ENCODE measurements at regions not wholly inside any gene's neighbourhood (a gene's known extent, or its start where the extent isn't known, plus 50 kb on each side); places are given as distances from the start of the nearest gene placed in this dataset.

DNA sequence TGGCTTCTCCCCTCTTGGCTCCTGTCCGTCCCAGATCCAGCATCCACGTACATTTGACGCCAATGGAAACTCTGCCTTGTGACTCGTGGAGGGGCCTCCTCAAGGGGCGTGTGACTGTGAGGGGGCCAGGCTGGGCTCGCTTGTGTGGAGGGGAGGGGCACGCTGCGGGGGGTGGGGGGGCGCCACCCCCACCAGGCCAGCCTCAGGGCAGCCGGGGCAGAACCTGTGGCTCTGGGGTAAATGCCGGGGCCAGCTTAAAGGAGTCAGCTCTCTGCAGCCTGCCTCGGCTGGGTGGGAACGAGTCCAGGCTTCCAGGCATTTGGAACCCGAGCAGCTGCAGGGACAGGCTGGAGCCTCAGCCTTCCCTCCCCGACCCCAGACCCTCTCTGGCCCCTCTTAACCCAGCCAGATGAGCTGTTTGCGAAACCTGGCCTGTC, 94.1 kb downstream of the SIK1 start:
- DNase-seq (ENCODE audit: low spot score): no peak

DNA sequence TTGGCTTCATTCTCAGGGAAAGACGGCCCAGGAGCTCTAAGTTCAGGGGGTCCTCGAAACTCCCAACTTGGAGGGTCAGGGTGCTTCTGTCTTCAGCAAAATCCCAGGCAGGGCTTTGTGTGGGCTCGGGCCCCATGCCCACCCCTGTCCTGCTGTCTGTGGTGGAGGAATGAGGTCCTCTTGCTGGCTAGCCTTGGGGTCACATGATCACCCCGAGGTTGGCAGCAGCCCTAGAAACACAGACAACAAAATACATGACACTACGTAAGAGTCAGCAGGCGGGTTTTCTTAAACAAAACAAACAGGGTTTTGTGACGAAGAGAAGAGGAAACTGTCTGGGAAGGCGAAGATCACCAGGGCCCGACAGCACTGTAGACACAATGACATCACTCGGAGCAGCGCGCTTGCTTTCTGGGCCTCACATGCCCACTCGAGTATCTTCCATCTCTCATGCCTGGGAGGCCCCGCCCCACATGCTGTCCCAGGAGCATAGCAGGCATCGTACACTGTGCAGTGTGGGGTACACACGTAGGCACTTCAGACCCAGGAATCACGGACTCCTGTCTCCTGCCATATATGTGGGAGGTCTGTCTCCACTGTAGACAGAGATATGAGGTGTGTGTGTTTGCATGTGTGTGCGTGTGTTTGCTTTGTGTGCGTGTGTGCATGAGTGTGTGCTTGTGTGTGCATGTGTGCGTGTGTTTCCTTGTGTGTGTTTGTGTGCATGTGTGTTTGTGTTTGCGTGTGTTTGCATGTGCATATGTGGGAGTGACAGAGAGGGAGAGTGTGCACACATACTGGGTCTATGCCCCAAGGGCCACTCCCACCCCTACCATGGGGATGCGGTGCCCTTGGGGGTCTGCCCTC, 94.7 kb downstream of the SIK1 start:
- peak; percentile 94 for DNase-seq (ENCODE audit: low spot score)

DNA sequence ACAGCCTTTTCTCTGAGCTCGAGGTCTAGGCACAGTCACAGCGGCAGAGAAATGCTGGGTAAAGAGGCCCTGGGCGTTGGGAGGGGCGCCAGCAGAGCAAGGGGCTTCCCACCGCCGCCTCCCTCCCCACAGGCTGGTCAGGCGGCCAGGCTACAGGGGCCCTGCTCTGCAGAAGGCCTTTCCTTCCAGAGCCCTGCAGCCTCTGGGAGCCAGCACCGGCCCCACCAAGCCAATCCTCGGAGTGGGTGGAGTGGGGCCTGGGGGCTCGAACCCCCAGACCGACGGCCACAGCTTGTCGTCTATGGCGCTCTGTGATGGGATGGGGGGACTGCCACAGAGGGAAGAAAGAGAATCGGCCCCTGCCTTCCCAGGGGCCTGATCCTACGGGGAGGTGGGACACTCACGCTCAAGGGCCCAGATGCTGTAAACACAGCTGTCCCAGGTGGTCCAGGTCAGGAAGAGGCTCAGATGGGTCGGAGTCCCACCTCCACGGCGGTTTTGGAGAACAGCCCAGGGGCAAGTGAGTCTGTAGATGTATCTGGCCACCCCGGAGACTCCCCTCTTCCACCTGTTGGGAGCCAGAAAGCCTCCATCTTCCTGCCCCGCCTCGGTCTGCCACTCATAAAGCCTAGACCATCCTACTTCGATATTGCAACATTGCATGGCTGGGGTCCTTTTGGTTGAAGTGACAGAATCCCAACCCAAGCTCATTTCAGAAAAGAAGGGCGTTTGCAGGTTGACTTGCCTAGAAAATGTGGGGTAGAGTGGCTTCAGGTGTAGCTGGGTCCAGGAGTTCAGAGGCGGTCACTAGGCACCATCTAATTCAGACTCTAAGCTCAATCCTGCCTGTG, 95.6 kb downstream of the SIK1 start:
- DNase-seq (ENCODE audit: low spot score): no peak

DNA sequence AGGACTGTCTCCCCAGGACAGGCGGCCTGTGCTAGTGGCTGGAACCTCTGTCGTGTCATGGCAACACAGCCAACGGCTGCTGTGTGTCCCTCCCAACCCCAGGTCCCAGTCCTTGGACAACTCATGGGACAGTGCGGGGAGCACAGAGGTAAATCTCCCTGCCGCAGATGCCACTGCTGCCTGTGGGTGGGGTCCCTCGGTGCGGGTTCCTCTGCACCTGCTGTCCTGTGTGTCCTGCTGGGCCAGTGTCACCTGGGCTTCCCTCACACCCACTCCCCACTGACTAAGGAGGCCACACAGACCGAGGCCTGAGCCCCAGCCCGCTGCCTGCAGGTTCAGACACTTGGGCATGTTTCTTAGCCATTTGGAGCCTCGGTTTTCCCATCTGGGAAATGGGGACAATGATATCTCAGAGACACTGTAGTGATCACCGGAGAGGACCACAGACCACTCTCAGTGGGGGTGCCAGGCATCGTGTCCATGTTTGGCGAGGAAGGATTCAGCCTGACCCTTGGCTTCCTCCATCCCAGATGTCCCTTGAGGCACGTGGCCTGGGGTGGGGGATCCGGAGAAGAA, 96.5 kb downstream of the SIK1 start:
- no peak for DNase-seq (ENCODE audit: low spot score)

DNA sequence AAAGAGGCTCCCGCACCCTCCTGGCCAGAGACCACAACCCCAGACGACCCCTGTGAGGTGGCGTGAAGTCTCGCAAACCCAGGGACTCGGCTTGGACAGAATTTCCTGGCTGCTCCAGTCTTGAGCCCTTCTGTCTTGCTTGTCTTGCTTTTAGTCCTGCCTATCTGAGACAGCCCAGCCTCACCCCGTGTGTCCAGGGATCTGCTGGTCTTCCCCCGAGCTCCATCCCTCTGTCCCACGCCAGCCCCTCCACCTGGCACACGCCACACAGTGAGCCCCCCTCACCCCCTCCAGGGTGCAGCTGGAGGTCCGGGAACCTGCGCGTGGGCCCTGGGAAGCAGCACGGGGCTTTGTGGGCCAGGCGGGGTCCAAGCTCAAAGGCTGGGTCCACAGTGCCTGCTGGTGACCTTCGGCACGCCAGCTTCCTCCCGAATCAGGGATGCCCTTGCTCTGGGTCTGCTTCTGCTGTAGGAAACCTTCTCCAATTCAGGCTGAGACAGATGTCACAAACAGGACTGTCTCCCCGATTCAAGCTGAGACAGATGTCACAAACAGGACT, 97.1 kb downstream of the SIK1 start:
- DNase-seq (ENCODE audit: low spot score): no peak

DNA sequence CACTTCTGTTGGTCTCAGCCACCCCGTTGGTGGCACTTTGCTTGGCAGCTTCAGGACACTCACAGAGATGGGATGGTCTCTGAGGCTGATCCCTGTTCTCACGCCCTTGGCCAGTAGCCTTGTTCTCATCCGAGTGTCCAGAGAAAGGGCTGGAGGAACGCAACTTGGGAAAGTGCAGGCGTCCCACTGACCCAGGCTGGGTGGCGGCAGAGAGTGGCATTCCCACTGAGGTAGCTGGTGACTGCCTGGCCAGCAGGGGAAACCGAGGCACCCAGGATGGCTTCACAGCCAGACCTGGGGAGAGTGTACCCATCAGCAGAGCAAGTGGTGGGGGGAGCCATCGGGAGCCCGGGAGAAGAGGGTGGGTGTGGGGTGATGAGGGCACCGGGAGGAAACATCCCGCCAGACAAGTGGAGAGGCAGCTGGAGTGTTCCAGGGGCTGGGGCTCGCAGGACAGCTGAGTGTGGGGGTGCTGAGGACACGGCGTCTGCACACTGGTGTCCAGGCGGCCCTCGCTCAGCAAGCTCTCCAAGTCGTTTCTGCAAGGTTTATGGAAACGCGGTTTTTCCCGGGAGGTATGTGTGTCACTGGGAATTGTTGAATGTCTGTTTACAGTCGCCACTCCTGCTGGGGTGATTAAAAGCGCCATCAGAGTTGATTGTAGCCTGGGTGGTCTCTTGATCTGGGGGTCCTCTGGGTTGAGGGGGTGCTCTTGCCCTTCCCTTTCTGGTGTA, 97.8 kb downstream of the SIK1 start:
- DNase-seq (ENCODE audit: low spot score): no peak

DNA sequence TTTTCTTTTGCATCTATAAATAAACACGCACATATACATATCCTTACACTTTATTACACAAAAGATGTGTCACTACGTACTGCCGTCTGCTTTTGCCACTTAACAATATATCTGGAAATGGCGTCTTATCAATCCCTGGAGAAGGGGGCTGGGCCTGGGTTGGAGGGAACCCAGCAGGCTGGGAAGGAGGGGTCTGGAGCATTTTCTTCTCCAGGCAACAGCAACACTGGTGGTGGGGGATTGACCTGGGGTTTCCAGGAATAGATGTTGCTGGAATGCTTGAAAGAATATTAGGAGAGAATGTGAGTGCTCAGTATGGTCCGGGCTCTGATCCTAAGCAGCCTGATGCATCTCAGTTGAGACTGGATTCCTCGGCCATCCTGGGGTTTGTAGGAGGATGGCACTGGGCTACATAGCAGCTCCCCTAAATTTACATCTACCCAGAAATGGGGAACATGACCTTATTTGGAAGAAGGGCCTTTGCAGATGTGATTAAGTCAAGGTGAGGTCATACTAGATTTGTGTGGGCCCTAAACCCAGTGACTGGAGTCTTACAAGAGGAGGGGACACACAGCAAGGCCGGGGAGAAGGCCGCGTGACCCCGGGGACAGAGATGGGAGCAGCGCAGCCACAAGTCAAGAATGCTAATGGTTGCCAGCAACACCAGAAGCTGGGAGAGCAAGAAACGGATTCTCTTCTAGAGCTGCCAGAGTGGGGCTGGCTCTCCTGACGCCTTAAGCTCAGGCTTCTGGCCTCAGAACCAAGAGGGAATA, 98.6 kb downstream of the SIK1 start:
- DNase-seq (ENCODE audit: low spot score): no peak

DNA sequence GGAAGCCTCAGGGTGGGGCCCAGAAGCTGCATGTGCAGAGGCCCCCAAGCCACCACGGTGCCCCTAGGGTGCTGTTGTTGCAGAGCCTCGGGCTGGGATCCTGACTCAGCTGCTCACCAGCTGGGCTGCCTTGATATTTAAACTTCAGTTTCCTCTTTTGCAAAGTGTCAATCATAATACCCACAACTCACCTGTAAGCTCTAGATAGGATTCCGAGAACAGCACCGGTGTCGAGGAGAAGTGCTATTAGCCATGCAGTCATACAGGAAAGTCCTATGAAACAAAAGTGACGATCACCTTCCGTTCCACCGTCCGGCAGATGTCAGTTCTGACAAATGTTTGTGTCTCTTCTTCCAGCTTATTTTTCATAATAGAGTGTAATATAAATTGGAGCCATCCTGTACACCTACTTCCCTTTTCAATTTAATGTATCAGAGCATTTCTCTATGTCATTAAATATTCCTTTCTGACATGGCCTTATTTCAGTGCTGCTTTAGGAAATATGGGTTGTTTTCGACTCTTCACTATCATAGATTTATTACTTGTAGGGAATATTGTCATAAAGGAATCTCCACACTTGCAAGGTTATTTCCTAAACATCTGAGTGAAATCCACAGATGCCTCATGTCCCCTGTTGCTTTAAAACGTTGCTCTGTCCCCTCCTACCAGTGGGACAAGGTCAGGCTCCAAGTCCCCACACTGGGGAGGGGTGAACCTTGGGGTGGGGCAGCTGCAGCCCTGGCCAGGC, 100.8 kb downstream of the SIK1 start:
- DNase-seq (ENCODE audit: low spot score): no peak

DNA sequence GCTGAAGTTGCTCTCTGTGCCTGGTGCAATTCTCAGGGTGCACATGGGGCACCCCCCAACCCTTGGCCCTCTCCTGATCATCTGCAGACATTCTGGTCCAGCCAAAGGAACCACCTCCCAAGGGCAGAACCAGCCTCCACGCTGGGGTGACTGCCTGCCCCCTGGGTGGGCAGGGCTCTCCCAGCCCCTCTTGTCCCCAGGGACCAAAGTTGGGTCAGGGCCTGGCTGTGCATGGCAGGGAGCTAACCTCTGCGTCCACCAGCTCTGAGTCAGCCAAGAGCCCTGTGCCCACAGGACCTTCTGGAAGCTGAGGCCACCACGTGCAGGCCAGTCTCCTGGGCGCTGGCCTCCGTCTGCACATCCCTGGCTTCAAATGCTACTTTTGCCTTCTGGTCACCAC, 101.9 kb downstream of the SIK1 start:
- DNase-seq (ENCODE audit: low spot score): no peak

DNA sequence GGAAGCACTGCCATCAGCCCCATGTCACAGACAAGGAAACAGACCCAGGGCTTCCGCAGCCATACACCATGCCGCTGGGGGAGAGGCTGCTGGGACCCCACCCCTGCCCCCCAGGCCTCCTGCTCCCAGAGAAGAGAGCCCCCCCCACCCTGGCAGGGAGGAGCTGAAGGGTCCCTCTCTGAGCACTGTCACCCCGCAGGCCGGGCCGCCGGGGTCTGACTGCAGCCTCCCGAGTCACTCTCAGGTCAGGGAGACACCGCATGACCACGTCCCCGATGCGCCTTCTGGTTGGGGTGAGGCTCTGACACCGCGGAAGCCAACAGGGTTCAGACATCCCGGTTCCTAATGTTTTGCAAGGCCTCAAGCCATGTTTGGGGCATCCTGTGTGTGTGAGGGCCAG, 102.3 kb downstream of the SIK1 start:
- no peak for DNase-seq (ENCODE audit: low spot score)

DNA sequence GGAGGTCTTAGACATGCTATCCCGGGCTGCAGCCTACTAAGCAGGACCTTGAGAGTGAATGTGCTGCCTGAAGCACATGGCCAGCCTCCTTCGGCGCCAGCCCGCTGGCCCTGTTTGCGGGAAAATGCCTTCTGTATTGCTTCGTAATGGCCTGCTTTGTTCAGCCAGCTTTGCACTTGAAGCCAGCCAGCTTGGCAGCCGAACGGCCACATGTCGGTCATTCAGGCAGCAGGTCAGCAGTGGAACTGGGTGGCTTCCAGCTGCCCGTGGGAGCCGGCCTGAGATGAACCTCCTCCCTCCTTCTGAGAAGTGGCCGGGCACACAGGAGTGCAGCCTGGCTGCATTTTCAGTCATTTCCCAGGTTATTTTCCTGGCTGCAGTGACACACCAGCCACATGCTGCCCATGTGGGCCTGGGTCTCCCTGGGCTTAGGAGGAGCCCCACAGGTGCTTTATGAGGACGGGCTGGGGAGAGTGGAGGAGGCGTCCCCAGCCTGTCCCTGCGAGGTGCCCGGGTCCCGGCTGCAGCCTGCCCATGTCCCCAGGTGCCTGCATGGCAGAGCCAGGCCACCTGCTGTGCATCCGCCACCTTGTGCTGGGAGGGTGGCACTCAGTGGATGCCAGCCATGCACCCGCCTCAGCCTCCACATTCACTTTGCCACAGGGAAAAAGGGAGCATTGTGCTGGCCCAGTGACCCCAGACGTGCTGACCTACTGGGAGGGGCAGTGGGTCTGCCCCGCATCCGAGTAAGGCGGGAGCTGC, 103.5 kb downstream of the SIK1 start:
- DNase-seq (ENCODE audit: low spot score): peak; percentile 91

DNA sequence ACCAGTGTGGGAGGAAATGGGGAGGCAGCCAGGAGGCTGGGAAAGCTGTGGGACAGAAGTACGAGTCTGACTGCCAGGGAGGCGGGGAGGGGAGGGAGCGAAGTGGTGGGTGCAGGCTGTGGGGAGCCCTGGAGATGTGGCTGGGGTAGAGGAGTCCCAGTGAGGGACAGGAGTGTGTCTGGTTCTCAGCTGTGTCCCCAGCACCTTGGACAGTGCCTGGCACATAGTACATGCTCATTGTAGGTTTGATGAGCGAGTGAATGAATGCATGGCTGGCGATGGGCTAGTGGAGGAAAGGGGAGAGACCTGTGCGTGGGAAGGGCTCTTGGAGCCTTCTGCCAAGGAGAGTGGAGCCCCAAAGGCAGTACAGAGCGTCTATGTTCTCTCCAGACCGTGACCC, 104.1 kb downstream of the SIK1 start:
- DNase-seq (ENCODE audit: low spot score): no peak

DNA sequence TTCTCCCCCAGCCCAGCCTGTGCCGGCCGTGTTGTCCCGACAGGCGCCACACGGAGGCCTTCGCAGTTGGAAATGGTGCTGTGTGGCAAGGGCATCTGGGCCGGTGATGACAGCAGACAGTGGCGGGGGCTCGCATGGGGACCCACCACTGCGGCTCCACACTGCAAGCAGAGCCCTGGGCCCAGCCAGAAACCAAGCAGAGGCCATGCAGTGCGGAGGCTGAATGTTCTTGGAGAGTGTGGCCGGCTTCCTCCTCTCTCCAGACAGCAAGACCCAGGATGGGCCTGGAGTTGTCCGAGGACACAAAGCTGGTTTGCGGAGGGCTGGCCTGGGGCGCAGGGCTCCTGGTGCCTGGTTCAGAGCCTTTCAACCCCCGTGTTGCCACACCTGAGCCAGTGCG, 104.6 kb downstream of the SIK1 start:
- no peak for DNase-seq (ENCODE audit: low spot score)

DNA sequence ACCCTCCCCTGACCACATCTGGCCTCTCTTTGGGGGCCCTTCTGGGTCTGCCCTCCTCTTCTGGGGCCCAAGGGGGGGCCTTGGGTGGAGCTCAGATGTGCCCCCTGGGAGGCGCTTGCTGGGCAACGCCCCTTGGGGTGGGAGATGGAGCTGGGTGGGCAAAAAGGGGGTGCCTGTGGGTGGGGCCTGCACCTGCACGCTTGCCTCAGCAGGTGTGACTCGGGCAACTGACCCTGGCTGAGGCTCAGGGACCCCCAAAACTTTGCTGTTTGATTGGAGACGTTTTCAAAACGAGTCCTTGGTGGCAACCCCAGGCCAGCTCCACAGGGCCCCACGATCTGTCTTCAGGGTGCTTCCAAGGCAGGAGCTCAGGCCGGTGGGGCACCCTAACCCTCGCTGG, 105.3 kb downstream of the SIK1 start:
- DNase-seq (ENCODE audit: low spot score): no peak

DNA sequence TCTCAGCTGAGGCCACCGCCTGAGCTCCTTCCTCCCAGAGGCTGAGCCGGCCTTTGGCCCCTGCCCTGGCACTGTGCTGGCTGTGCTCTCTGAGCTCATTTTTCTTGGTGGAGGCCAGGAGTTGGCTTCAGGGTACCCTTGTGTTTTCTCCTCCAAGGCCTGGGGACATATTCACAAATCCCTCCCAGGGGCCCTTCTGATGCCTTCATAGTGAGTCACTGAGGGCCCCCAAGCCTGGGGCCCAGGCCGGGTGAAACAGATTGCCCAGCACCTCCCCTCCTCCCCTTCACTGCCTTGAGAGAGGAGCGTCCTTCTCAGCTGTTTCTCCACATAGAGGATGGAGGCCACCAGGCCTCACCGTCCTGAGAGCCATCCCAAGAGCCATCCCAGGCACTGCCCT, 105.8 kb downstream of the SIK1 start:
- no peak for DNase-seq (ENCODE audit: low spot score)

DNA sequence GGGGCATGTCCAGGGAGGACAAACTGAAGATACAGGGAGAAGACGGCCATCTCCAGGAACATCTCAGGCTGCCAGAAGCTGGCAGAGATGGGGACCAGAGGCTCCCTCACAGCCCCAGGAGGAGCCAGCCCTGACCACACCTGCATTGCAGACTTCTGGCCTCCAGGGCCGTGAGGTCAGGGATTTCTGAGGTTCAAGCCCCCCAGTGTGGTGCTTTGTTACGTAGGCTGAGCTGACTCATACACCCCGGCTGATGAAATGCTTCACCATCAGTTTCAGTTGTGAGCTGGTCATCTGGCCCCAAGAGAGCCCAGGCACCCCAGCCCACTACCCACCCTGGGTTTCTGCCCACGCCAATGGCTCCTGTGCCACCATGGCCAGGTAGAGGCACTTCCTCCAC, 106.4 kb downstream of the SIK1 start:
- no peak for DNase-seq (ENCODE audit: low spot score)

DNA sequence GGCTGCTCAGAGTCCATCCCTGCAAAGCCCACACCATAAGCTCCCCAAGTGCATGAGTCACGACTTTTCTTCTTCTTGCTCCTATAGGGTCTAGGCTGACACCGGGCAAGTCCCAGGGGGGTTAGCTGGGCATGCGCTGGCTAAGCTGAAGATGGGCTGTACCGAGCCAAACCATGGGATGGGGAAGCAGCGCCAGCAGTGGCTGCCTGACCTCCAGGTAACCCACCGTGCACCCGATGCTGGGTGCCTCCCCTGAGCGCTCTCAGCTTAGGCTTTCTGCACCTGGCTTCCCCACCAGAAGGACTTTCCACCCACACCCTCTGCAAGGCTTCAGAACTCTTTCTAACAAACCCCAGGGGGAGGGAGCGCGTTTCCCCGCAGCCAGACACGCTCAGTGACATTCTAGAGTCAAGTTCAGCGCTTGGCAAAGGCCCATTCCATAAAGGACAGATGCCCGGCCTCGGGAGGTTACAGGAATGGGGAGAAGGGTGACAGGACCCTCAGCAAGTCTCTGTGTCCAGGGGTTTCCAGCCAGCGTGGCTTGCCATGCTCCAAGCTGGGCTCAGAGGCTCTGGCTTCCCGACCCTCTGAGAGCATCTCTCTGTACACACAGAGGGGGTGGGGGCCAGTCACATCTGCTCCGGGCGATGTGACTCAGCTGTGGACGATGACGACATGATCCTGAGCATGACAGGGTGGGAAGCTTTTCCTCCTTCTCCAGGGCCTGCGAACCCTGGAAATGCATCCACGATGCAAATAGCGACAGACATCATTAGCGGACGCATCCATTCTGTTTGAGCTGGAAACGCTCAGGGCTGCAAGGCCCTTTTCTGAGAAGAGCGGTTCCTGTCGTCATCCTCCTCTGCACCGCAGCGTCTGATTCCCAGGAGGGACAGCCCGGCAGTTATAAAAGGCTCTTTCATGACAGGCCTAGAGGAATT, 107.8 kb downstream of the SIK1 start:
- DNase-seq (ENCODE audit: low spot score): no peak

DNA sequence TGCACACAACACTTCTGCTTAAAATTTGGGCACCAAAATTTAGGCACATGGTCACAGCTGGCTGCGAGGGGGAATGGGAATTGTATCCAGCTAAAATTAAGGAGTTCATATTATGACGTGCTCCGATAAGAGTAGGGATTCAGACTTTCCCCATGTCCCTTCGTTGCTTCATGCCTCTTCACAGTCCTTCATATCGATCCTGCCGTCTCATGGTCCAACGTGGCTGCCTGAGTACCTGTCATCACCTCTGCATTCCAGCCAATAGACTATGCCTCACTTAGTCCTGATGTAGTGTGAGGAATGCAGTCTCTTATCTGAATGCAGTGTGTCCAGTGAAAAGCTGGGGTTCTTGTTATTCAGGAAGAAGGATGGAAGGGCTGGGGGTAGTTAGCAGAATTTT, 108.6 kb downstream of the SIK1 start:
- DNase-seq (ENCODE audit: low spot score): no peak
